HG03439 (cell line): ENCODE measurements at regions not wholly inside any gene's neighbourhood (a gene's known extent, or its start where the extent isn't known, plus 50 kb on each side); places are given as distances from the start of the nearest gene placed in this dataset.

ENCODE experiments used
- ATAC-seq: cut with Tn5 transposase; IDR thresholded peaks from one replicate; pipeline ENCODE4 v1.9.1; 2021; ENCODE audit warnings: mild to moderate bottlenecking, moderate library complexity; ENCODE audit not compliant: unreplicated experiment

- ATAC-seq, result no peak
Observed at GRCh38 chr2:111675419-111676194, 208.4 kb downstream of the ANAPC1 start.

GRCh38 chr2:111676291-111676822 lies 207.6 kb downstream of the ANAPC1 start:
- no peak for ATAC-seq

- no peak for ATAC-seq
Observed at GRCh38 chr2:111678161-111678560, 205.8 kb downstream of the ANAPC1 start.

- no peak for ATAC-seq
Observed at GRCh38 chr2:111678651-111679050, 205.3 kb downstream of the ANAPC1 start.

- no peak for ATAC-seq
Observed at GRCh38 chr2:111679202-111679601, 204.8 kb downstream of the ANAPC1 start.

GRCh38 chr2:111684611-111685010 lies 199.4 kb downstream of the ANAPC1 start:
- no peak for ATAC-seq

GRCh38 chr2:111685342-111685741 lies 198.7 kb downstream of the ANAPC1 start:
- no peak for ATAC-seq

- no peak for ATAC-seq
Observed at GRCh38 chr2:111686994-111687393, 197.0 kb downstream of the ANAPC1 start.

GRCh38 chr2:111687911-111688310 lies 196.1 kb downstream of the ANAPC1 start:
- ATAC-seq, result no peak

GRCh38 chr2:111688482-111688881 lies 195.5 kb downstream of the ANAPC1 start:
- ATAC-seq, result no peak

- no peak for ATAC-seq
Observed at GRCh38 chr2:111689174-111689573, 194.8 kb downstream of the ANAPC1 start.

GRCh38 chr2:111689941-111690340 lies 194.1 kb downstream of the ANAPC1 start:
- no peak for ATAC-seq

- ATAC-seq, result no peak
Observed at GRCh38 chr2:111691164-111691875, 192.7 kb downstream of the ANAPC1 start.

- ATAC-seq, result no peak
Observed at GRCh38 chr2:111692311-111692710, 191.7 kb downstream of the ANAPC1 start.

GRCh38 chr2:111694700-111695101 lies 189.3 kb downstream of the ANAPC1 start:
- no peak for ATAC-seq

- no peak for ATAC-seq
Observed at GRCh38 chr2:111695441-111696007, 188.5 kb downstream of the ANAPC1 start.

GRCh38 chr2:111696226-111696625 lies 187.8 kb downstream of the ANAPC1 start:
- no peak for ATAC-seq

GRCh38 chr2:111697560-111697959 lies 186.4 kb downstream of the ANAPC1 start:
- no peak for ATAC-seq

GRCh38 chr2:111698089-111698488 lies 185.9 kb downstream of the ANAPC1 start:
- no peak for ATAC-seq

- ATAC-seq, result no peak
Observed at GRCh38 chr2:111698743-111699554, 185.0 kb downstream of the ANAPC1 start.

- ATAC-seq, result no peak
Observed at GRCh38 chr2:111701266-111701665, 182.7 kb downstream of the ANAPC1 start.
